H1 (cell line): ENCODE measurements at regions not wholly inside any gene's neighbourhood (a gene's known extent, or its start where the extent isn't known, plus 50 kb on each side); places are given as distances from the start of the nearest gene placed in this dataset.

Experiments
- ASH2L ChIP-seq: fragments of 200-600, 300-600 bp; sonication (generic); IDR thresholded peaks from one replicate; pipeline ENCODE4 v1.7.1; 2017; ENCODE audit warnings: low read length
- SRF ChIP-seq: IDR thresholded peaks from 2 replicates; pipeline ENCODE4 v1.6.1; 2011; ENCODE audit warnings: mild to moderate bottlenecking, low read depth, low read length, moderate library complexity

DNA sequence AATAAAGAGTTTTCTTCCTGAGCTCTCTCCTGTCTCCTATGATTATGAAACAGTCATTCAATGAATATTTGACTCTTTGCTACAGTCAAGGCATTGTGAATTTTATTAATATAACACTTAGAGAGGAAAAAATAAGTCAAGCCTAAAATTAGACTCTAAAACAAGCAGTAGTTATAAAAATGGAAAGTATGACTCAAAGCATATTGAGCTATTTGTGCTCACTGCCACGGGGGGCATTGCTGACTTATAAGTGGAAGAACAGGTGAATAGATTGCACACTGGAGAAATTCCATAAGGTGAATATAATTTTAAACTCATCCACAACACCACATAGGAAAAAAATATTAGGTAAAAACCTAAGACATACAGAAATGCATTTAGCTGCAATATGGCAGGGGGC, 87.7 kb upstream of the CCDC196 start (continued):
- TF ChIP-seq SRF = no peak
- no peak for TF ChIP-seq ASH2L
